Glomerular visceral epithelial cell (primary cell): ENCODE measurements at regions not wholly inside any gene's neighbourhood (a gene's known extent, or its start where the extent isn't known, plus 50 kb on each side); places are given as distances from the start of the nearest gene placed in this dataset.
"Not testable (repeated sequence)": the region's sequence is repeated elsewhere in the genome, so short reads cannot be mapped to it uniquely, and the experiment has no call there.

Source experiments
- DNase-seq: peaks from one replicate; pipeline ENCODE4 v3.0.0-alpha.2; 2016; ENCODE audit errors: extremely low spot score

DNA sequence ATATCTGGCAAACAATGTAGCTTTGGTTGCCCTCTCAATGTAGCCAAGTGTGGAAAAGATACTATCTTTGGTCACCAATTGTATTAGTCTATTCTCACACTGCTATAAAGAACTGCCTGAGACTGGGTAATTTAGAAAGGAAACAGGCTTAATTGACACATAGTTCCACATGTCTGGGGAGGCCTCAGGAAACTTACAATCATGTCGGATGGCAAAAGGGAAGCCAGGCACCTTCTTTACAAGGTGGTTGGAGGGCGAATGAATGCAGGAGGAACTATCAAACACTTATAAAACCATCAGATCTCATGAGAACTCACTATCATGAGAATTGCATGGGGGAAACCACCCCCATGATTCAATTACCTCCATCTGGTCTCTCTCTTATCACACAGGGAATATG is 133.1 kb upstream of the TBCA start:
- no peak for DNase-seq

DNA sequence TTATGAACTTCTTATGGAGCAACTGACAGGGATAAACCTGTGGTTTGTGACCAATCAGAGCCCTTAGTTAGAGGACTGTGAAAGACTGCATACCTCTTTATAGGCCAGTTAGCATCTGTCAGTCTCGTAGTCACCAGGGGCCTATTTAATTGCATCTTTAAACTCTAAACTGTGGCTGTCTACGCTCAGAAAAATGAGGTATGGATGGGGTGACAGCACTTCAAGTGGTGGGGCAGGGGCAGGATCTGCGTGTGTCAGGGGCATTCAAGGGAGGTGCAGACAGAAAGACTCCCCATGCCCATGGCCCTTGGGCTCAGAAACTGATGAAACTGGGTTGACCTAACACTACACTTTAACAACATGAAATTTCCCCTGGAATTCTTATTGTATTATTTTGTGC is 132.6 kb upstream of the TBCA start:
- no peak for DNase-seq

DNA sequence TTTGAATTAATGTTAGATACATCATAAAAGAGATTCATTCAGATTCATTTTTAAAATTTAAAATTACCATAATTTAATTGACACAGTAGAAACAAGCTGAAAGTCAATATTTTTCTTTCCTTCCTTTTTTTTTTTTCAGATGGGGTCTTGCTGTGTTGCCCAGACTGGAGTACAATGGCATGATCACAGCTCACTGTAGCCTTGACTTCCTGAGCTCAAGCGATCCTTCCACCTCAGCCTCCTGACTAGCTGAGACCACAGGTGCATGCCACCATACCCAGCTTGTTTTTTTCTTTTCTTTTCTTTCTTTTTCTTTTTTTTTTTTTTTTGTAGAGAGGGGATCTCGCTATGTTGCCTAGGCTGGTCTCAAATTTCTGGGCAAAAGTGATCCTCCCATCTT is 131.6 kb upstream of the TBCA start:
- DNase-seq, result no peak

DNA sequence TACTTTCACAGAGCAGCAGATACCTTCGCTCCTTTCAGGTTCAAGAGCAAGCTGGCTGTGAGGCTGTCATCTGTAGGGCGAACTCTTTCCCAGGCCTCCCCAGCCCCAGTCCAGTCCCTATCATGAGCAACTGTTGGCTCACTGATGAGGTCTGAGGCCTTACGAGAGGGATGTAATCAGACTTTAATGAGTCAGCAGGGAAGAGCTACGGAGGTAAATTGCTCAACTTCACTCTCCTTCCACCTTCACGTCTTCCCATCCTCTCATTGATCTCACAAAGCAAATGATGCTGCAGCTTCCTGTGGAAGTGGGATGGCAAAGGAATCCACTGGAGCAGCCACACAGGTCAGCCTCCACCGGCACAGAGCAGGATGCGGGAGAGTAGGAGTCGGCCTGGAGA is 130.7 kb upstream of the TBCA start:
- no peak for DNase-seq

DNA sequence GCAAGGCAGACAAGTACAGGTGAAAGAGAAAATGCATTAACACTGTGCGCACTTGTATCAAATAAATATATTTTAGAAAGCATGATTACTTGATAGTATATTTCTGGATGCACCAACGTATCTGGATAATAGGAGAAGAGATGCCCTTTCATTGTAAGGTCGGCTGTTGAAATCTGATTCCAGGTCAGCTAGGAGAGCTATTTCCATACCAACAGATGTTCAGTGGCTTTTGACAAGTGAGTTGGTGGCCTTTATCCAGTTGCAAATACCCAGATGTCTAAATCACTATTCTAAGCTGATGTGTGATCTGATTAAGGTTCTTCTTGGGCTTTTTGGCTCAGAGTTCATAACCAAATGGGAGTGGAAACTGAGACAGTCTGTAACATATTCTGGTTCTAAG is 128.2 kb upstream of the TBCA start:
- no peak for DNase-seq

DNA sequence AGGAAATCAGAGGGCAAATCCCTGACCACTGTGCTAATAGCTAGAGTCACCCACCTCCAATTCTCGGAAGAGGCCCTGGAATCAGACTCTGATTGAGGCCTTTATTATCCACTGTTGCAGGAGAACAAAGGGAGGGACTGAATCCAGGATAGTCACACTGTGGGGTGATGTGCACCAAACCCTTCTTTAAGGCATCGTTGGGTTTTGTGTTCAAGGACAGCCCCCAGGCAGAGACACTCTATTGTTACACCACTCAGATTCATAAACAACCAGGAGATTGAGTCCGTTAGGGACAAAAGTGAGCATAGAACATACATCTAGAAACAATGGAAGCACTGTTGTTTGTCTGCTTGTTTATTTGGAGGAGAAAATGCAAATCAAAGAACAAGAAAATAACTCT is 124.6 kb upstream of the TBCA start:
- DNase-seq, result no peak

DNA sequence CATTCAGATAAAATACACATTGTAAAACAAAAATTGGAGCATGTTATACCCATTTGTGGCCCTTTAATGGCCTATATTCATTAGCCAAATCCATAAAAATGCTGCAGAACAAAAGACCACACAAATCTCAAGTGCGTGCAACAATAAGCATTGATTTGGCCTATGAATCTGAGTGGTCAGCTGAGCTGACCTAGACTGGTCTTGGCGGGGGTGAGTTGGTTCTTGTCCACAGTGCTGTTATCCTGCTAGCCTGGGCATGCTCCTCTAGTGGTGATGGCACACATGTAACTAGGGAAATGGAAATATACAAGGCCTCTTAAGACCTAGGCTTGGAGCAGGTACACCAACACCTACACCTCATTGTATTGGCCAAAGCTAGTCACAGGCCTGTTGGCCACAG is 122.2 kb upstream of the TBCA start:
- no peak for DNase-seq

DNA sequence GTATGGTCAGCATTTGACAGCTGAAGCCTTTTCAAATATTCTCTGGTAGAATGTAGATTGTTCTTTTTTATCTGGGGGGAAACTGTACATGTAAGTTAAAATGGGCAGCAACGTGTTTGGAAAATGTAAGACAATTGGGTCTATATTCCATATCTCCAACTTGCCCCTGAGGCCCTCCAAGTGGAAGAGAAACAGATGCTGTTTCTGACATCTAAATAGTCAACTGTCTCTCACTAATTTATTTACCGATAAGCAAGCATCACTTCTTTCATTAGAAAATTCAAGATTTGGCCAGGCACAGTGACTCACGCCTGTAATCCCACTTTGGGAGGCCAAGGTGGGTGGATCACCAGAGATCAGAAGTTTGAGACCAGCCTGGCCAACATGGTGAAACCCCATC is 120.2 kb upstream of the TBCA start:
- DNase-seq, result no peak

DNA sequence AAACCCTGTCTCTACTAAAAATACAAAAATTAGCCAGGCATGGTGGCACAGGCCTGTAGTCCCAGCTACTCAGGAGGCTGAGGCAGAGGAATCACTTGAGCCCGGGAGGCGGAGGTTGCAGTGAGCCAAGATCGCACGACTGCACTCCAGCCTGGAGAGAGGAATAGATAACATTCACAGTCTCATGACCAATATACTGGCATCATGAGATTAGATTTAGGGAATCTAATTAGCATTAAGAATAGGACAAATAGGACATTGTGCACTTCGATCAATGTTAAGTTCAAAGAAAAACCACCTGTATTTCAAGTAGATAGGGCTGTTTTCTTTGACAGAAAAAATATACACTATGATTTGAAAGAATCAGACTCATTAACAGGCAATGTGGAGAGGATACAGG is 118.0 kb upstream of the TBCA start:
- DNase-seq, result not testable (repeated sequence)

DNA sequence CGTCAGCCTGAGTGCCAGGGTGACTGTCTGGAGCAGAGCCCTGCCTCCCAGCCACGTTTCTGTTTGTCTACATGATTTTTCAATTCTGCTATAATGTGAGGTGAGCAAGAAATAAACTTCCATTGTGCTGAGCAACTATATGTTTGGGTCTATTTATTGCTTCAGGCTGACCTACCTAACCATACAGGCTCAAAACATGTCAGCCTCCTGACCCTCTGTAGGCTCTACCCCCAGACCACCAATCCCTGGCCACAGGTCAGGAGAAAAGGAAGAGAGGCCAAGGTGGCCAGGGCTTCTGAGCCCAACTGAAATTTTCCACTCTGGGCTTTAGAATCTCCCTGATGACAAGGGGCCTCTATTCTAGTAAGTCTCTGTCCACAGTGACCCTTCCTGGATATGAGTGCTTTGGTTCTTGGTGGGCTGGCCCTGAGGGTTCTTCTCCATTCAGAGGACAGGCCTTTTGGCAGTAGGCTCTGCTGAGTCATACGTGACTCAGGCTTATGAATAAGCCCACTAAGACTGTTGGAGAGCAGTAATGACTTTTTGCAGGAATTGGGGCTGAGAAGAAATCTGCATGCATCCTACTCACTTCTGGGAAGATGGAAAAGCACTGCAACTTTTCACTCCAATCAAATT is 117.2 kb upstream of the TBCA start:
- peak; percentile 88 for DNase-seq

DNA sequence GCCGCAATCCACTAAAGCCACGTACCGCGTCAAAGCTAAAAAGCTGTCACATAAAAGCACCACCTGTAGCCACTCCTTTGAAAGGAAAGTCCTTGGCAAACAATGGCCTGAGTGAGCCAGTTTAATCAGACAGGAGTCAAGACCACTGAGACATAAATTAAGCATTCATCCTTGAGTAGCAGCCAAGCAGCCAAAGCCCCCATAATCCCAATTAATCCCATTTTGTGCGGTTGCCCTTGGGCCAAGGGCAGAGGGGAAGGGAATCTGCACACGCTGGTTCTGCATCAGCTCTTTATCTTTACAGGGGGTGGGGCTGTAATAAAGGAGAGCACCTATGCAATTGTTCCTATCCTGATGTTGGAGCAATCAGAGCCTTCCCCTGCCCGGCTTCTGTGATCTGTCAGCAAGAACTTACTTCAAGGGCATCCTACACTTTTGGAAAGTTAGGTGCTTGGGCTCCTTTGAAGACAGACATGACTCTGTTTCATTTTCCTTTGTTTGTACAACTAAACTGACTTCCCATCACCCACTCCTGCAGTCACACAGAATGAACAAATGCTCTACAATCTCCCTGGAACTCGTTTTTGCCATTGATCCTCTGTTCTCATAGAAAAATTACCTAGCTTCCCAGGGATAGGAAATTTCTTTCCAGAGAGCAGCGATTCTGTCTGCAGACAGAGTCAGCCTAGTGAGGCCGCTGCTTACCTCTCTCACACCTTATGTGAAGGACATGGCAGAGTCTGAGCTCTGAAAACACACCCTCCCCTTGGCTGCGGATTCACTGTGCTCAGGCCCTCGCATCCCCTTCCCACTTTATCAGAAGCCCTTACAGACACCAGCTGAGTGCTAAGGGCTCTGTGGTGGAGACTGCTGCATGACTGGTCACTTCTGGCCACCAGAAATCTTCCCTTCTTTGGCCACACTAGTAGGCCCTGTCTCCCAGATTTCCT is 116.2 kb upstream of the TBCA start:
- DNase-seq, result no peak

DNA sequence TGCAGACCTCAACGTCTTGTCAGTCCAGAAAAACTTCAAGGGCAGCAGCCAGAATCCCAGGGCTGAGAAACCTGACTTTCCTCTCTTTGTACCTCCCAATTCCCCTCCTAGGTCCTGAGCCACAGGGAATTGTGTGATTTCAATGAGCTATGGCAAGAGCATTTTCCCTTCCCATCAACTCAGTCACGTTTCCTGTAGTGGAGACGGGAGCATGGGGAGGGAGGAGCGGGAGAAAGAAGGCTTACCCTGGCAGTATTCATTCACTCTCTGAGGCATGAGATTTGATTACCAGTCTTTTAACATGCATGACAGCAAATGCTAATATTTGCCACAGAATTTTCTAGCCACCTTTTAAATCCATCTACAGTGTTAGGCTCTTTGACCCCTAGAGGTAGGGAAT is 109.4 kb upstream of the TBCA start:
- no peak for DNase-seq

DNA sequence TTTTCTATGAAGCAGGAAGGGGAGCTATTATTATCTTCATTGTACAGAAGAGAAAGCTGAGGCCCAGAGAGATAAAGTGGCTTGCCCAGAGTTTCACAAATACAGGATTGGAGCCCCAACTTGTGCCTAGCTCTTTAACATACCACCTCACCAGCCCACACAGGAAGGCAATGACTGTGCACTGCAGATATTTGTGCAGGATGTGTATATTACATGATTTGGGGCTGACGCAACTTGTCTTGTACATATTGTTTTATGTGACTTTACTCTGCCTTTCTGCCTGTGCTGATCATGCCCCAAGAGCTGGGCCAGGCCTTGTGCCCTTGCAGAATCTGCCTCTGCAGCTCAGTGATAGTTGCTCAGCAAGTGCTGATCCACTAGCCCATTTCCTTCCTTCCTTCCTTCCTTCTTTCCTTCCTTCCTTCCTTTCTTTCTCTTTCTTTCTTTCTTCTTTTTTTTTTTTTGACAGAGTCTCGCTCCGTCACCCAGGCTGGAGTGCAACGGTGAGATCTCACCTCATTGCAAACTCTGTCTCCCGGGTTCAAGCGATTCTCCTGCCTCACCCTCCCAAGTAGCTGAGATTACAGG is 106.6 kb upstream of the TBCA start:
- peak; percentile 21 for DNase-seq

DNA sequence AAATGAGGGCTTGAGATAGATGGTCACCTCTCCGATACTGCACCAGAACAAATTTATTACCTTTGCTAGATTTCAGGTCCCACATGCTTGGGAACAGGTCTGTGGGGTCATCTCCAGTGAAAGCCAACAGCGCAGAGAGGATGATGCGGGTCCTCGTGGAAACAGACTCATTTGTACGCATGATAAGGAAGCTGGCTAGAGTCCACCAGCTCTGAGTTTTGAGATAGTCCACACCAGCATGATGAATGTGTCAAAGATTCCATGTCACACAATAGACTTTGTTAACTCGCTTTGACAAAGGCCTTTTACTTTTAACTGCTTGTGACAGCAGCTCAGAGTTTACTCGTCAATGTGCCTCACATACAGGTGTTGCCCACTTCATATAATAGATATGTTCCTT is 105.4 kb upstream of the TBCA start:
- no peak for DNase-seq

DNA sequence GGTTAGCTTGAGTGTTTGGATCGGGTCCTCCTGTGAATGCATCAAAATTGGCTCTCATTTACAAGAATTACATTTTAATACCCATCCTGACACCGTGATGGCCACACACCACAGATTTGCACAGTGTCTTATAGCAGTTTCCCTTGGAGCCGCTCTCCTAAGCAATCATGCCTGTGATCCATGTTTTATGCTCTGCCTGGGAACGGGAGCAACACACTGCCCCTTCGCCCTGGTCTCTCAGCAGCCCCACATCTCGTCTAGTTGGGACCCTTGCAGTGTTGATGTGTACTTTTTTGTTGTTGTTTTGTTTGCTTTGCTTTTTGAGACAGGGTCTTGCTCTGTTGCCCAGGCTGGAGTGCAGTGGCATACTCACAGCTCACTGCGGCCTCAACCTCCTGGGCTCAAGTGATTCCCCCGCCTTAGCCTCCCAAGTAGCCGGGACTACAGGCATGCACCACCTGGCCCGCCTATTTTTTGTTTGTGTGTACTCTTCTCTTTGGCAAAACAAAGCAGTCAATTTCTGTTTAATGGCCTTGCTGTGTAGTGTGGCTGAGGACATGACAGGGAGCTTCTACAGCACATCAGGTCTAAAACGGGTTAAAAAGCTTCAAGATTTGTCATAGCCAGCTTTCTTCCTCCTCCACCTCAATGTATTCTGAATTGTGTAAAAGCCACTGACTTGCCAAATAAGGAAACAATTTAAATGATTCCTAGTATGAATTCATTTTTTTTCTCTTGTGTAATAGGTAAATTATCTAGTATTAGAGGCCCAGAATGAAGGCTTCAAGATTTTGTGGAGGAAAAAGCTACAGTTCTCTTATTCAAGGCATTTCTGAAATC is 101.6 kb upstream of the TBCA start:
- no peak for DNase-seq

DNA sequence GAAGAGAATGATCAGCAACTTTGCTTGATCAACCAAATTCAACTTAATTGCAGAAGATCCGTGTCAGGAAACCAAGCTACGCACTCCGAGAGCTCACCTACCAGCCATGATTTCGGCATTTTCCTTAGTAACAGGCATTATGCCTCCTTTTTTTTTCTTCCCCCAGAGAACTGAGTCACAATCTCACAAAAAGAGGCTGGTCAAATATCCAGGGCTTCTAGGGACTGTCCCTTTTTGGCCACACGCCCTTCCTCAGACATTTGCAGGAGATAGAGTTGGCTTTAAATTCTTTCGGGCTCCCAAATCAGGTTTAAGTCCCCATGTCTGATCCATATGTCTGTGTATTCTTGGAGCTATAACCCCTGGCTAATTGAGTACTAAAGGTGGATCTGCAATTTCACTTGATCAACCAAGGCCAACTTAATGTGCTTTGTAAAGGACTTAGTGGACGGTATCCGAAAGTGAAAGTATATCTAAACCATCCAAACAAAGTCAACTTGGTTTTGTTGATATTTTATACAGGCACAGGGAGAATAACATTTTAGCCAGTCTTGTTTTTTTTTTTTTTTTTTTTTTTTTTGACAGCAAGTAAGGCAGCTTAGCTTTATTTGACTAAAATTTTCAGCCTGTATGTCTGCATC is 100.8 kb upstream of the TBCA start:
- no peak for DNase-seq

DNA sequence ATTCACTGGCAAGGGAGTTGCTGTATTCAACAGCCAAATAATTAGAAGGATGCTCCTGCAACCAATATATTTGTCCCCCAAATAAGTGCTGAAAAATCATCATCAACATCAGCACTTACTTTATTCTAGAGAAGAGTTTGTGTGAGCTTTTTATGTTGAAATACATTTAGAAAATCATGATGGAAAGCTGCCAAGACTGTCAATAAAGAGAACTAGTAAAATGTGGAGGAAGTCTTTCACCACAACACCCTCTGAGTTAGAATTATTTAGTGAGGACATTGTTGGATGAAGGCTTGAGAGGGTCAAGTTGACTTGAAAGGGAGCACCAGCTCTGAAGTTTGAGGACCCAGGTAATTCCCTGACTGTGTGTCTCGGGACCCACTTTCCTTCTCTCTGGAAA is 100.2 kb upstream of the TBCA start:
- DNase-seq, result no peak

DNA sequence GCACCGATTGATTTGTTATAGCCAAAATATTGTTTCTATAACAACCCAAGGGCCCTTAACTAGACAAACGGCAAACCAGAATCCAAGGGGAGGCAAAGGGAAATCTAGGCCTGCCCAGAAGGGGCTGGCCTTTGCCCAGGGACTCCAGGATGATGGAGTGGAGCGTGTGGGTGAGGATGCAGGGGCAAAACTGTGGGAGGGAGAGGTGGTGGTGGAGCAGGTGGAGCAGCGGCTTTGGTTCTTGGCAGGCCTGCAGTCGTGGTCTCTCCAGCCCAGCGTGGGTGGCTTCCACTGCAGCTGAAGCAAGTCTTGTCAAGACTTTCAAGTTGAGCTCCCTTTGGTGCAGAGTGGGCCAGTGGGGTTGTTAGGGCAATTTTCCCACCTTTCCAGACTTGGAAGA is 98.6 kb upstream of the TBCA start:
- DNase-seq, result no peak

DNA sequence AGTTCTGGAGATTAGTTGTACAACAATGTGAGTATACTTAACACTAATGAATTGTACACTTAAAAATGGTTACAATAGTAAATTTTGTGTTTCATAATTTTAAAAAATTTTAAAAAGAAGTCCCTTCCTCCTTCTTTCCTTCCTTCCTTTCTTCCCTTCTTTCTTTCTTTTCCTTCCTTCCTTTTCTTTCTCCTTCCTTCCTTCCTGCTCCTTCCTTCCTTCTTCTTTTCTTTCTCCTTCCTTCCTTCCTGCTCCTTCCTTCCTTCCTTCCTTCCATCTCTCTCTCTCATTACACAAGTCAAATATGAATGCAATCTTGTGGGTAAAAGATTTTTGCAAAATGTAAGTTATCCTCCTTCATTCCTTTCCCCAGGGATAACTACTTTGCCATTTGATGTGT is 97.1 kb upstream of the TBCA start:
- no peak for DNase-seq

DNA sequence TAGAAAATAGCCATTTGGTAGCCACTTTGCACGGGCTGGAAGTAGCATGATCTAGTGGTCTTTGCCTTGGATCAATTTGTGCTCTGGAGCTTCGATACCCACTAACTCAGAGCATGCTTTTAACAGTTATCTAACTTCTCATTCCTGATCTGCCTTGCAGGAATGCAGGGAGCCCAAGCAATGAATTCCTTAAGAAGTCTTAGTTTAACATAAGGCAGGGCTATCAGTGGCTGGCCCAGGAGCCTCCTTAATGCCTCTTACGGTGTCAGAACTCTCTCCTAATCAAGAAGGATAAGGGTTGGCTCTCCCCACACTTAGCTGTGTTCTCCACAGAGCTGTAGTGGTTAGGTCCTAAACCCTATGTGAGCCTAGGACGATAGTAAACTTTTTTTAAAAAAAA is 95.8 kb upstream of the TBCA start:
- DNase-seq, result no peak

DNA sequence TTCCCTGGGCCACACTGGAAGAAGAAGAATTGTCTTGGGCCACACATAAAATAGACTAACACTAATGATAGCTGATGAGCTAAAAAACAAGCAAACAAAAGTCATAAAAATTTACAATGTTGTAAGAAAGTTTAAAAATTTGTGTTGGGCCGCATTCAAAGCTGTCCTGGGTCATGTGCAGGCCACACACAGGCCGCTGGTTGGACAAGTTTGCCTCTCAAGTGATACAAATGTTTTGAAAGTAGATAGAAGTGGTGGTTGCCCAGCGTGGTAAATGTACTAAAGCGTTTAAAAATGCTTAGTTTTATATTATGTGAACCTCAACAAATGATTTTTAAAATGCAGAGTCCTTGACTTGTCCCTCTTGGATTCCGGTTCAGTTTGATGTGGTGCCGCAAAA is 94.9 kb upstream of the TBCA start:
- DNase-seq, result no peak
